SK-N-SH (cell line): ENCODE measurements at regions not wholly inside any gene's neighbourhood (a gene's known extent, or its start where the extent isn't known, plus 50 kb on each side); places are given as distances from the start of the nearest gene placed in this dataset.

Experiments
- CHD2 ChIP-seq: fragments of 150-350 bp; IDR thresholded peaks from 2 replicates; pipeline ENCODE4 v1.6.1; 2018; ENCODE audit warnings: low read length; ENCODE audit not compliant: partially characterized antibody
- CTCF ChIP-seq: fragments of 200-600 bp; sonication (generic); IDR thresholded peaks from 2 replicates; pipeline ENCODE4 v1.6.1; 2017; ENCODE audit warnings: antibody characterized with exemption, mild to moderate bottlenecking, moderate library complexity
- EP300 ChIP-seq, 2 experiments: IDR thresholded peaks; 2 replicates each; pipeline versions ENCODE4 v1.4.0 to v1.6.1; 2012; ENCODE audit warnings: borderline replicate concordance in 1 of 2, low read depth in 1 of 2, low read length in 1 of 2
- FOXM1 ChIP-seq: IDR thresholded peaks from 2 replicates; pipeline ENCODE4 v1.4.0; 2012; ENCODE audit warnings: low read depth, mild to moderate bottlenecking
- JUND ChIP-seq: IDR thresholded peaks from 2 replicates; pipeline ENCODE4 v1.4.0; 2012
- MEF2A ChIP-seq: IDR thresholded peaks from 2 replicates; pipeline ENCODE4 v1.4.0; 2012; ENCODE audit warnings: low read depth, borderline replicate concordance
- POLR2AphosphoS5 ChIP-seq: IDR thresholded peaks from 2 replicates; pipeline ENCODE4 v1.6.1; 2012; ENCODE audit warnings: low read depth, low read length
- RCOR1 ChIP-seq: fragments of 150-350 bp; IDR thresholded peaks from 2 replicates; pipeline ENCODE4 v1.6.1; 2017; ENCODE audit warnings: antibody characterized with exemption, low read length
- SMC3 ChIP-seq: IDR thresholded peaks from 2 replicates; pipeline ENCODE4 v1.6.1; 2012; ENCODE audit warnings: low read depth, low read length, improper control_type of control experiment
- TAF1 ChIP-seq: IDR thresholded peaks from 2 replicates; pipeline ENCODE4 v1.6.1; 2012; ENCODE audit warnings: low read depth, mild to moderate bottlenecking, low read length, moderate library complexity, borderline replicate concordance
- TF ChIP-seq, protein P1 (sequence below): IDR thresholded peaks from 2 replicates; pipeline ENCODE4 v1.4.0; 2012; ENCODE audit warnings: low read depth
- TF ChIP-seq, protein P2 (sequence below): fragments of 150-350 bp; IDR thresholded peaks from 2 replicates; pipeline ENCODE4 v1.6.1; 2017; ENCODE audit warnings: antibody characterized with exemption, low read length, low read depth, borderline replicate concordance
- TF ChIP-seq, protein P3 (sequence below): IDR thresholded peaks from 2 replicates; pipeline ENCODE4 v1.4.0; 2012; ENCODE audit warnings: low read depth, borderline replicate concordance

- no peak for TF ChIP-seq CTCF
- TF ChIP-seq FOXM1: no peak
- TF ChIP-seq, protein P1, sequence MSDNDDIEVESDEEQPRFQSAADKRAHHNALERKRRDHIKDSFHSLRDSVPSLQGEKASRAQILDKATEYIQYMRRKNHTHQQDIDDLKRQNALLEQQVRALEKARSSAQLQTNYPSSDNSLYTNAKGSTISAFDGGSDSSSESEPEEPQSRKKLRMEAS: no peak
- TF ChIP-seq SMC3: no peak
- TF ChIP-seq RCOR1: no peak
- no peak for TF ChIP-seq EP300 (IDR thresholded peaks at IDR 0.05; ENCODE audit: borderline replicate concordance in 1 of 2, low read depth in 1 of 2, low read length in 1 of 2)
- no peak for TF ChIP-seq CHD2
- TF ChIP-seq TAF1: no peak
- TF ChIP-seq POLR2AphosphoS5: no peak
- TF ChIP-seq MEF2A: no peak
- TF ChIP-seq JUND: no peak
- TF ChIP-seq, protein P2, sequence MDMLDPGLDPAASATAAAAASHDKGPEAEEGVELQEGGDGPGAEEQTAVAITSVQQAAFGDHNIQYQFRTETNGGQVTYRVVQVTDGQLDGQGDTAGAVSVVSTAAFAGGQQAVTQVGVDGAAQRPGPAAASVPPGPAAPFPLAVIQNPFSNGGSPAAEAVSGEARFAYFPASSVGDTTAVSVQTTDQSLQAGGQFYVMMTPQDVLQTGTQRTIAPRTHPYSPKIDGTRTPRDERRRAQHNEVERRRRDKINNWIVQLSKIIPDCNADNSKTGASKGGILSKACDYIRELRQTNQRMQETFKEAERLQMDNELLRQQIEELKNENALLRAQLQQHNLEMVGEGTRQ: no peak
- TF ChIP-seq, protein P3, sequence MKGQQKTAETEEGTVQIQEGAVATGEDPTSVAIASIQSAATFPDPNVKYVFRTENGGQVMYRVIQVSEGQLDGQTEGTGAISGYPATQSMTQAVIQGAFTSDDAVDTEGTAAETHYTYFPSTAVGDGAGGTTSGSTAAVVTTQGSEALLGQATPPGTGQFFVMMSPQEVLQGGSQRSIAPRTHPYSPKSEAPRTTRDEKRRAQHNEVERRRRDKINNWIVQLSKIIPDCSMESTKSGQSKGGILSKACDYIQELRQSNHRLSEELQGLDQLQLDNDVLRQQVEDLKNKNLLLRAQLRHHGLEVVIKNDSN: no peak
These were observed 340.6 kb downstream of the KCNRG start for GRCh38 chr13:50355797-50356196.
